ENCODE measurements at regions not wholly inside any gene's neighbourhood (a gene's known extent, or its start where the extent isn't known, plus 50 kb on each side); places are given as distances from the start of the nearest gene placed in this dataset.
"Not testable (repeated sequence)": the region's sequence is repeated elsewhere in the genome, so short reads cannot be mapped to it uniquely, and the experiment has no call there.

- DNase-seq: no peak
Measured at GRCh38 chr1:56257726-56258125, 321.6 kb downstream of the PLPP3 start.

- no peak for DNase-seq
Measured at GRCh38 chr1:56256153-56257000, 323.0 kb downstream of the PLPP3 start.

GRCh38 chr1:56255516-56256152 is 323.7 kb downstream of the PLPP3 start:
- no peak for DNase-seq

- no peak for DNase-seq
Measured at GRCh38 chr1:56254130-56254529, 325.2 kb downstream of the PLPP3 start.

GRCh38 chr1:56250809-56251208 is 328.6 kb downstream of the PLPP3 start:
- no peak for DNase-seq

GRCh38 chr1:56249234-56249633 is 330.1 kb downstream of the PLPP3 start:
- DNase-seq: no peak

GRCh38 chr1:56248138-56248537 is 331.2 kb downstream of the PLPP3 start:
- DNase-seq: no peak

- DNase-seq: not testable (repeated sequence)
Measured at GRCh38 chr1:56246726-56247125, 332.6 kb downstream of the PLPP3 start.

- no peak for DNase-seq
Measured at GRCh38 chr1:56240400-56240799, 339.0 kb downstream of the PLPP3 start.

- no peak for DNase-seq
Measured at GRCh38 chr1:56237491-56238064, 341.8 kb downstream of the PLPP3 start.

- DNase-seq: no peak
Measured at GRCh38 chr1:56236688-56237087, 342.7 kb downstream of the PLPP3 start.

GRCh38 chr1:56235909-56236510 is 343.4 kb downstream of the PLPP3 start:
- no peak for DNase-seq

GRCh38 chr1:56229186-56229585 is 350.2 kb downstream of the PLPP3 start:
- no peak for DNase-seq

GRCh38 chr1:56227886-56228285 is 351.5 kb downstream of the PLPP3 start:
- DNase-seq: no peak

GRCh38 chr1:56227401-56227800 is 352.0 kb downstream of the PLPP3 start:
- no peak for DNase-seq

GRCh38 chr1:56225964-56226815 is 353.2 kb downstream of the PLPP3 start:
- no peak for DNase-seq

- no peak for DNase-seq
Measured at GRCh38 chr1:56223968-56224367, 355.4 kb downstream of the PLPP3 start.

GRCh38 chr1:56222914-56223540 is 356.3 kb downstream of the PLPP3 start:
- no peak for DNase-seq

GRCh38 chr1:56220021-56220420 is 359.3 kb downstream of the PLPP3 start:
- DNase-seq: no peak

- no peak for DNase-seq
Measured at GRCh38 chr1:56218023-56218422, 361.3 kb downstream of the PLPP3 start.

- DNase-seq: no peak
Measured at GRCh38 chr1:56216218-56216617, 363.1 kb downstream of the PLPP3 start.

- no peak for DNase-seq
Measured at GRCh38 chr1:56215771-56216170, 363.6 kb downstream of the PLPP3 start.

Data from activated effector memory CD4-positive, alpha-beta T cell treated with Interleukin-2 at 50 U/mL for 16 hours (primary cell).